Peyer's patch (tissue), 4 donors: ENCODE measurements at regions not wholly inside any gene's neighbourhood (a gene's known extent, or its start where the extent isn't known, plus 50 kb on each side); places are given as distances from the start of the nearest gene placed in this dataset.

Source experiments
- POLR2A ChIP-seq, 2 donors: fragments of 450-650 bp; IDR thresholded peaks; one replicate each; pipeline ENCODE4 v1.5.1; 2017; ENCODE audit warnings: antibody characterized with exemption in 2 of 2, mild to moderate bottlenecking in 2 of 2, moderate library complexity in 2 of 2
- TF ChIP-seq, protein P1 (sequence below), 6 experiments: fragments of 450-650 bp in 4 of 6; fragments of 200-600 bp in 2 of 6; sonication (generic) in 1 of 6; IDR thresholded peaks; one replicate each; pipeline ENCODE4 v1.5.1; 2017 to 2019; ENCODE audit warnings: antibody characterized with exemption in 6 of 6, mild to moderate bottlenecking in 3 of 6, moderate library complexity in 1 of 6

DNA sequence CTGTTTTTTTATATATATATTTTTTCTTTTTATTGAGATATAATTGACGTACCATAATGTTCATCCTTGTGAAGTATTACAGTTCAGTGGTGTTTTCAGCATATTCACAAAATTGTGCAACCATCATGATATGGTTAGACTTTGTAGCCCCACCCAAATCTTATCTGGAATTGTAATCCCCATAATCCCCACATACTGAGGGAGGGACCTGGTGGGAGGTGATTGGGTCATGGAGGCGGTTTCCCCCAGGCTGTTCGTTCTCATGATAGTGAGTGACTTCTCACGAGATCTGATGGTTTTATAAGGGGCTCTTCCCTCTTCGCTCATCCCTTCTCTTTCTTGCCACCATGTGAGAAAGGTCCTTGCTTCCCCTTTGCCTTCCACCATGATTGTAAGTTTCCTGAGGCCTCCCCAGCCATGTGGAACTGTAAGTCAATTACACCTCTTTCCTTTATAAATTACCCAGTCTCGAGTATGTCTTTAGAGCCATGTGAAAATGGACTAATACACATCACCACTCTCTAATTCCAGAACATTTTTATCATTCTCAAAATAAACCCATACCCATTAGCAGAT is 73.9 kb upstream of the SMNDC1 start:
- TF ChIP-seq POLR2A (IDR thresholded peaks at IDR 0.05) = no peak
- TF ChIP-seq, protein P1, sequence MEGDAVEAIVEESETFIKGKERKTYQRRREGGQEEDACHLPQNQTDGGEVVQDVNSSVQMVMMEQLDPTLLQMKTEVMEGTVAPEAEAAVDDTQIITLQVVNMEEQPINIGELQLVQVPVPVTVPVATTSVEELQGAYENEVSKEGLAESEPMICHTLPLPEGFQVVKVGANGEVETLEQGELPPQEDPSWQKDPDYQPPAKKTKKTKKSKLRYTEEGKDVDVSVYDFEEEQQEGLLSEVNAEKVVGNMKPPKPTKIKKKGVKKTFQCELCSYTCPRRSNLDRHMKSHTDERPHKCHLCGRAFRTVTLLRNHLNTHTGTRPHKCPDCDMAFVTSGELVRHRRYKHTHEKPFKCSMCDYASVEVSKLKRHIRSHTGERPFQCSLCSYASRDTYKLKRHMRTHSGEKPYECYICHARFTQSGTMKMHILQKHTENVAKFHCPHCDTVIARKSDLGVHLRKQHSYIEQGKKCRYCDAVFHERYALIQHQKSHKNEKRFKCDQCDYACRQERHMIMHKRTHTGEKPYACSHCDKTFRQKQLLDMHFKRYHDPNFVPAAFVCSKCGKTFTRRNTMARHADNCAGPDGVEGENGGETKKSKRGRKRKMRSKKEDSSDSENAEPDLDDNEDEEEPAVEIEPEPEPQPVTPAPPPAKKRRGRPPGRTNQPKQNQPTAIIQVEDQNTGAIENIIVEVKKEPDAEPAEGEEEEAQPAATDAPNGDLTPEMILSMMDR (IDR thresholded peaks at IDR 0.05) = no peak
